ENCODE measurements at regions not wholly inside any gene's neighbourhood (a gene's known extent, or its start where the extent isn't known, plus 50 kb on each side); places are given as distances from the start of the nearest gene placed in this dataset.
"Not testable (repeated sequence)": the region's sequence is repeated elsewhere in the genome, so short reads cannot be mapped to it uniquely, and the experiment has no call there.

DNA sequence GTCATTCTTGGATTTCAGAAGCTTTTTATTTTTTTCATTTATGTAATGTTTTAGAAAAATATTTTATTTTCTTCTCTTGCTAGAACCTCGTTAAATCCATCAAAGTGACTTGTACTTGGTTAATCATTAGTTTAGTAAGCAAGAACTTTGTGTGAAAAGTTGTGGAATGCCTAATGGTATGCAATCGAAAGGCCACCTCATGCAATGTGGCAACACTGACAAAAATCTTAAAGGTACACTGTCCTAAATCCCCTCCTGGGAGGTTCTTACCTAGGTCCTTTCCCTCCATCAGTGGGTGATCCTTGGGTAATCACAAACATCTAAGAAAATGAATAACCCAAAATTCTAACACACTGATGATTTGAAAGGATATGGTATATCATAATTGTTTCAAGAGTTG lies 304.2 kb downstream of the DNAH5 start:
- no peak for DNase-seq

DNA sequence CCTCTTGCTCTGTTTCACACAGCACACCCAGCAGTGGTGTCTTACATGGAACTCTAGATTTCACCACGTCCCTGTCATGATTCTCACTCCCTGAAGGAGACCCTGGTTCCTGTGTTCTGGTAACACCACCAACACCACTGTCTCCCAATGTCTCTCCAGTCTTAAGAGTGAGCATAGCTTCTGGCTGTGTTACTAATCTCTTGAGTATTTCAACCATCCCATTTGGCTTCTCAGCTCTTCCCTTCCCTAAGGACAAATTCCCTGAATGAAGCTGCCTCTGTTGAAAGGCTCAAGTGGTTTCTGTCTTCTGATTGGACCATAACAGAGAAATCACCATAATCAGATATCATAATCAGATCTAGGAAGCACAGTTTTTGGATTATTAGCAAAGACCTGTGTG lies 311.8 kb downstream of the DNAH5 start:
- DNase-seq = no peak

DNA sequence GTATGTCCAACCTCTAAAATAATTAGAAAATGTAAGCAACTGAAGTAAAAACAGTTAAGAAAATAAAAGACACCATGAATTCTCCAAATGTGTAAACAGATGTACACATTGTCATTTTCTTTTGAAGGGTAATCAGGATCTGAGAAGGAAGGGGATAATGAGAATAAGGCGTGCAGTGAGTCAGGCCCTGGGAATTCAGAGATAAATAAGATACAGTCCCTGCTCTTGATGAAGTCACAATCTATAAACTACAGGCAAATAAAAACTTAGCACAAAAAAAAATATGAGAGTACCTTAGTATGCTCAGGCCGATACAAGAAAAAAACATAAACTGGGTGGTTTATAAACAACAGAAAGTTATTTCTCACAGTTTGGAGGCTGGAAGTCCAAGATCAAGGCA lies 315.3 kb downstream of the DNAH5 start:
- no peak for DNase-seq

DNA sequence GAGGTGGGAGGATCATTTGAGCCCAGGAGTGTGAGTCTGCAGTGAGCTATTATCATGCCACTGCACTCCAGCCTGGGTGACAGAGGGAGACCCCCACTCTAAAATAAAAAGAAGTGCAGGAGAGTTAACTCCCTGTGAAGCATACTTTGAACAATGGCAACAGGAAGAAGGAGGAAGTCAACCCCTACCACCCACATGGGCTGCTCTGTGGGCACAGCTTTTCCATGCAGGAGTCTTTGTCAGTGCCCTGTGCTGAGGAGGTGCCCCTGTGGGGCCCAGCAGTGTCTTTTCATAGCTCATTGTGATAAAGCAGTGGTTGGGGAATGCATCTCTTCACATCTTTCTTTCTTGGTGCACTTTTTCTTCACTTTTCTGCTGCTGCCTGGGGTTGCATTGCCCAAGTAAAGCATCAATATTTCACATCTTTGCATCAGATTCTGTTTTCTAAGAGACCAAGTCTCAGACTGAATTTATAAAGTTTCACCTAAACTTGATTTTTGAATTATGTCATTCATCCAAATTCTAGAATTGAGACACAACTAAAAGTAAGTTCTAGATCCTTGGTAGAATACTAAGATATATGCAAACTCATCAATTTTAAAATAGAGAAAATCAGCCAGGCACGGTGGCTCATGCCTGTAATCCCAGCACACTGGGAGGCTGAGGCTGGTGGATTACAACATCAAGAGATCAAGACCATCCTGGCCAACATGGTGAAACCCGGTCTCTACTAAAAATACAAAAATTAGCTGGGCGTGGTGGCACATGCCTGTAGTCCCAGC lies 316.6 kb downstream of the DNAH5 start:
- no peak for DNase-seq

DNA sequence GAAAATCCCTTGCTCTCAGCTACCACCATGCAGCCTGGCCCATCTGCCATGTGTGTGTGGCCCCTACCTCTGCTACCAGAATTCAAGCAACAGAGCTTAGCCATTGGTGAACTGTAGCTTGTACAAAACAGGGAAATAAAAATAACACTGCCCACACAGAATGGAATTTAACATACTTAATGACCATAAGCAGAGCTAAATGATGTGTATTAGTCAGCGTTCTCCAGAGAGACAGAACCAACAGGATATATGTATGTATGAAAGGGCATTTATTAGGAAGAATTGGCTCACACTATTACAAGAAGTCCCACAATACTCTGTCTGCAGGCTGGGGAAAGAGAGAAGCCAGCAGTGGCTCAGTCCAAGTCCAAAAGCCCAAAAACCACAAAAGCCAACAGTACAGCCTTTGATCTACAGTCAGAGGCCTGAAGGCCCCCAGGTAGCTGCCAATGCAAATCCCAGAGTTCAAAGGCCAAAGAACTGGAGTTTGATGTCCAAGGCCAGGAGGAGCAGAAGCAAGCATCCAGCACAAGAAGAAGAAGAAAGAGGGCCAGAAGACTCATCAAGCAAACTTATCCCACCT lies 318.8 kb downstream of the DNAH5 start:
- no peak for DNase-seq

DNA sequence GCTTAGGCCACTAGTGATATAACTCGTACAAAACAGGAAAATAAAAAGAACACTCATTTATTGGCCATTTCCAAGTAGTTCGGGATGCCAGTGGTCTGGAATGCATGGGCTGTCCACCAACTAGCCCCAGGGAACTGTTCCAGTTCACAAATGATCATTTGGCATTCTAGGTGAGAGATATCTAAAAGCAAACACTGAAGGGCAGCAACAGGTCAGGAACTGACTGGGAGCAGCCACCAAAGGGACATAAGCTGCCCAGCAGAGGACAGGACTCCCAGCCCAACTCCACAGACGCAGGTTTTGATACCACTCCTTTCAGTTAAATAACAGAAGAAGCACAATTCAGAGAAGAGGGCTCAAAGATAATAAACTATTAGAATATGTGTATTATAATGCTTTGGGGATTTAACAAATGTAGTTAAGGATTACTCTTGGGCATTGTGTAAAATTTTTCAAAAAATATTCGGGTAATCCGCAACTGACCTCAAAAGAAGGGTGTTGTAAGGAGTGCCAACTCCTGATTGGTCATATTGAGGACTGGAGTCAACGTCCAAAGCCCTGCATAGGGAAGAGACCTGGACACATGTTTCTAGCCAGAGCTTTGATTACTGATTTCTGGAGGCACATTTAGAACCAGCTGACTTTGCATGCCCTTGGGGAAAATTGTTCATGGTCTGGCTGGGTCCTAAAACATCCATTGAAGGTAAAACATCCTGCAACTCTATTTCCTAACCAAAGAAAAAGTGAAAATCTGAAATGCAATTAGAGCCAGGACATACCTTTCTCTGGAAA lies 320.0 kb downstream of the DNAH5 start:
- no peak for DNase-seq

DNA sequence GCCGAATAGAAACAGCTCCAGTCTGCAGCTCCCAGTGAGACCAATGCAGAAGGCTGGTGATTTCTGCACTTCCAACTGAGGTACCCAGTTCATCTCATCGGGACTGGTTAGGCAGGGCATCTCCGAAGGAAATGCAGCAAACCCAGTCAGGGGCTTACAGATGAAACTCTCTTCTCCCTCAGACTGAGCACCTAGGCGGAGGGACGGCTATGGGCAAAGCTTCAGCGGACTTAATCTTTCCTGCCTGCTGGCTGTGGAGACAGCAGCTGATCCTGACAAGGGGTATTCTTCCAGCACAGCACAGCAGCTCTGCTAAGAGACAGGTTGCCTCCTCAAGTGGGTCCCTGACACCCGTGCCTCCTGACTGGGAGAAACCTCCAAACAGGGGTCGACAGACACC lies 330.9 kb downstream of the DNAH5 start:
- DNase-seq = no peak

DNA sequence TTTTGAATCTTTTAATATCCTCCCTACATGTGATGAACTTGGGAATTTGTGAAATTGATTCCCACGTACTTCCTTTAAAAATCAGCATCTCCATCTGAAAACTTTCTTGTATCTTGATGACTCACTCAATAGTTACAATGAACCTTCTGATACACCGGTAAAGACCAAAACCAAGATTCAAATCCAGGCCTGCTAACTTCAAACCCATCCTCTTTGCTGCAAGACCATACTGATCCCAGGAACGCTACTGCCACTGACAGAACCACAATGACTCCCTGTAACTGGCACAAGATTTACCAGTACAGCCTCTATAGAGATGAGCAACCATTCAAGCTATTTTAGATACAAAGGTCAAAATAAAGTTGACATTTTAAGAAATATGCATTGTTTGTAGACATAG lies 332.9 kb downstream of the DNAH5 start:
- DNase-seq = no peak

DNA sequence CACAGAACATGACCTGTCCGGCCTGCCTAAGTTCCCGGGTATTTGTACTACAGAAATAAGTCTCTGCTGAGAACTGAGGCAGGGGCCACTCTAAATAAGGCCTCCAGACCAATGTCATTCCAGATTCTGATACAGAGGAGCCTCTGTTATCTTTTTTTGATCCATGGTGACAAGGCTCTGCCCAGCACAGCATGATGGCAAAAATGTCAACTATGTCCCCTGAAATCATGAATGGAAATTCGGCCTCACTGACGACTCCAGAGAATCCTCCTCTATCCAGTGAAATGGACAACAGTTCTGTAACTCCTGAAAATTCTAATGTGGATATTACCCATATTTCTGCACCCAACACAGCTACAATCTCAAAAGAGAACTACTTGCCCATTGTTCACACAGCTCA lies 335.0 kb downstream of the DNAH5 start:
- no peak for DNase-seq

DNA sequence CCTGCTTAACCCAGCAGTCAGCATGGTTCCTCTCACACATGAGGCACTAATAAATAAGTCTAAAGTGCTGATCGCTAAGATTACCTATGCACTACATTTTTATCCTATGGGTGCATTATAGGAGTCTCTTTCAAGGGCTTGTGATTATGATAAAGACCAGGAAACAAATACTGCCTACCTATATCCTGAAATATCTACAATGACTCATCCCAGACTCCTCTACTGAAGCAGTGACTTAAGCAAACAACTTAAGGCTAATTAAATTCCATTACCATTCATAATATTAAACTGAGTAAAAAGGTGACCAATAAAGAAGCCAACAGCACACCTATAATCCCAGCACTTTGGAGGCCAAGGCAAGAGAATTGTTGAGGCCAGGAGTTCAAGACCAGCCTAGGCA lies 338.4 kb downstream of the DNAH5 start:
- no peak for DNase-seq

DNA sequence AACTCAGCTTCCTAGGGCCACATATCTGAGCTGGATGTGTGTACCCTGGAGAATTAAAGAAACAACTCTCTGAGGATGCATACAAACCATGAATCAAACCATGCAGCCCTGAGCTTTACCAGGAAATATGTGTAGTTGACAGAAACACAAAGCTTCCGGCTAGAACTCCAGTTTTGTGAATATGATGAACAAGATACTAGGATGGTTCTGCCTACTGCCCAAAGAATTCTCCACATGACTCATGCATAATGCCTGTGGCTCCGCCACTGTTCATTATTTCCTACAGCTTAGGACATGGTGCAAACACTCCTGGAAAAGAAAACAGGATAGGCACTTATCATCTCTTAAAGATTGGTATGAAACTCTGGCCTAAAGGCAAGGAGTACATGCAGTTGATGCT lies 343.4 kb downstream of the DNAH5 start:
- DNase-seq = no peak

DNA sequence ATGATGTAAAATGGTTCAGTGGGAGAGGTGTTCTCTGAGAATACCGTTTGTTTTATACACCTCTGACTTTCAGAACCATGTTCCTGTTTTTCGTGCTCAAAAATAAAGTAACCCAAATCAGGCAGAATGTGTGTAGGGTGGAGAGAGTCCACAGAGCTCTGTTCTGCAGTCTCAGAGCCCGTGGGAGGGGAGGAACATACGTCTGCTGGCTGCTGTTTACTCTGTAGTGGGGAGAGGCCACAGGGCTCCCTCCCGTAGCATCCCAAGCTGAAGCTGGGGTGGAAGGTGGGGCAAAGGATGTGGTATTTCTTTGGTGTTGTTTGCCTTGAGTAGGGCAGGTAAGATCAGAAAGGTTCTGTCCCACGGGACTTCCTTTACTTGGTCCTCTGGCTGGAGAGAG lies 348.5 kb downstream of the DNAH5 start:
- no peak for DNase-seq

DNA sequence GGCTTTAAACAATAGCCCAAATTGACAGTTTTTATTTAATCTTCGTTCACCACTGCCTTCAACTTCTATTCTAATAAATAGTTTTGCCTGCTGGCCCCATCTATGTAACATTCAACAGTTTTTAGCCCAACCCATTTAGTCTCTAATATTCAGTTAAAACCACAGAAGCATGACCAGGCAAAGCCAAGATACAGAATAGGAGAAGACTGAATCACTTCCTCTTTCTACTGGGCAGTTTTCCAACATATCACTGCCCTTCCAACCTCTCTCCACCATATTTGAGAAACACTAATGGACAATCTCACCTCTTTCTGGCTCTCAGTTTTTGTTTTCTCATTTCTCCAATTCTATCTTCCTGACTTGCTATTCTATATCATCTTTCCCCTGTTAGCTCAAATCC lies 352.9 kb downstream of the DNAH5 start:
- DNase-seq = no peak

DNA sequence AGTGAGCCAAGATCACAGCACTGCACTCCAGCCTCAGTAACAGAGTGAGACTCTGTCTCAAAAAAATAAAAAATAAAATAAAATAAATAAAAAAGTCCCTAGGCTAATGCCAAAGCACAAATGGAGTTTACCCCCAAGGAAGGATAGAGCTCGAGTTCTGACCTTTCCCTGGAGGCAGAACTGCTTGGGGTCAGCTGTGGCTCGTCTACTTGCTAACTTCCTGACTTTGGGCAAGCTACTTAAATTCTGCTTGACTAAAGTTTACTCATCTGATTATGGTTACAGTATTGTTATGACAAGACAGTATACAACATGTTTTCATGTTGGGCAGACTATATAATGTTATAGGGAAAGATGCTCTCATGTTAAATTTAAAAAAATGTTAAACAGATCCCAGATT lies 359.2 kb downstream of the DNAH5 start:
- no peak for DNase-seq

DNA sequence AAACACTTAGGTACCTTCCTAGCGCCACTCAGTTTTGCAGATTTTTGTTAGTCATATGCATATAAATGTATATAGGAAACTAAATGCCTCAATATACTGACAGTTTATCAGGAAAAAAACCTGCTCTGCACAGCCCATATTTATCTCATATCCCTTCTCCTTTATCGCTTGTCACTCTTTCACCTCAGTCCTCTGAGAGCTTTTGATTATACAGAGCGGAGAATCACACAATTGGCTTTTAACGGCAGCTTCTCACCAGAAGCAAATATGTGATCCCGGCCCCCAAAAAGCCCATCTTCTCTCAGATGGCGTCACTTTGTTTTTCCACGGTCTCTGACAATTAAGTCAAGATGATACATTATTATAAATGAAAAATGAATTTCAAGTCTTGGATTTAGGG lies 362.6 kb downstream of the DNAH5 start:
- DNase-seq = no peak

DNA sequence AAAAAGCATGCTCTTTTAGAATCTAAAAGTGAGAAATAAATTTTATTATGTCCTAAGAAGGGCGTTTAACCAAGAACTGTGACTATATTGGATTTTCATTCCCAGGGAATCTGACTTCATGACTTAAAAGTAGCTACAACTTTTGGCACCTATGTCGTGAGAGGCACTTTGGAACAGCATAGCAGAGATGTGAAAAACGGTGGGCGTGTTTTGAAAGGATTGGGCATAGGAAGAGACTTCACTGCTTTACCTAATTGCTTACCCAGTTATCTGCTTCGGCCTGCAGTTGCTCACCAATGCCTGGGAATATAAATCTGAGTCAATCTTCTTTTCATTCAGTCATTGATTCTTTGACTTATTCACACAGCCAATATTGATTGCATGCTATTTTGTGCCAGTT lies 363.4 kb downstream of the DNAH5 start:
- no peak for DNase-seq

DNA sequence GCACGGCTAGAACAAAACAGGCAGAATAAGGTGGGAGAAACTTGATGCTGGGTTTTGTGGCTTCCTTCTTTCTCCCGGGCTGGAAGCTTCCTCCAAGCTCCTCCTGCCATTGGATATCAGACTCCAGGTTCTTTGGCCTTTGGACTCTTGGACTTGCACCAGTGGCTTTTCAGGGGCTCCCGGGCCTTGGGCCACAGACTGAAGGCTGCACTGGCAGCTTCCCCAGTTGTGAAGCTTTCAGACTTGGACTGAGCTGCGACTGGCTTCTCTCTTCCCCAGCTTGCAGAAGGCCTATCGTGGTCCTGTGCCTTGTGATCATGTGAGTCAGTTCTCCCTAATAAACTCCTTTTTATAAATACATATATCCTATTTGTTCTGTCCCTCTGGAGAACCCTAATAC lies 364.4 kb downstream of the DNAH5 start:
- no peak for DNase-seq

DNA sequence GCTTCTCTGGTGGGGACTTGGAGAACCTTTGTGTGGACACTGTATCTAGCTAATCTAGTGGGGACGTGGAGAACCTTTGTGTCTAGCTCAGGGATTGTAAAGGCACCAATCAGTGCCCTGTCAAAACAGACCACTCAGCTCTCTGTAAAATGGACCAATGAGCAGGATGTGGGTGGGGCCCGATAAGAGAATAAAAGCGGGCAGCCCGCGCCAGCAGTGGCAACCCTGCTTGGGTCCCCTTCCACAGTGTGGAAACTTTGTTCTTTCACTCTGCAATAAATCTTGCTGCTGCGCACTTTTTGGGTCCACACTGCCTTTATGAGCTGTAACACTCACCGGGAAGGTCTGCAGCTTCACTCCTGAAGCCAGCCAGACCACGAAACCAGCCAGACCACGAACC lies 365.4 kb downstream of the DNAH5 start:
- not testable (repeated sequence) for DNase-seq

DNA sequence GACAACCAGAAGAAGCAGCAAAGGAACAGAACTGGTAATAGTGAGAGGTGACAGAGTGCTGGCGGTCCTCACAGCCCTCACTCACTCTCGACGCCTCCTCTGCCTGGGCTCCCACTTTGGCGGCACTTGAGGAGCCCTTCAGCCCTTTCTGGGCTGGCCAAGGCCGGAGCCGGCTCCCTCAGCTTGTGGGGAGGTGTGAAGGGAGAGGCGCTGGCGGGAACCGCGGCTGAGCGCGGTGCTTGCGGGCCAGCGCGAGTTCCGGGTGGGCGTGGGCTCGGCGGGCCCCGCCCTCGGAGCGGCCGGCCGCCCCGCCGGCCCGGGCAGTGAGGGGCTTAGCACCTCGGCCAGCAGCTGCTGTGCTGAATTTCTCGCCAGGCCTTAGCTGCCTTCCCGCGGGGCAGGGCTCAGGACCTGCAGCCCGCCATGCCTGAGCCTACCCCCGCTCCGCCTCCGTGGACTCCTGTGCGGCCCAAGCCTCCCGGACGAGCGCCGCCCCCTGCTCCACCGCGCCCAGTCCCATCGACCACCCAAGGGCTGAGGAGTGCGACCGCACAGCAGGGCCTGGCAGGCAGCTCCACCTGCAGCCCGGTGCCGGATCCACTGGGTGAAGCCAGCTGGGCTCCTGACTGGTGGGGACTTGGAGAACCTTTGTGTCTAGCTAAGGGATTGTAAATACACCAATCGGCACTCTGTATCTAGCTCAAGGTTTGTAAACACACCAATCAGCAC lies 366.0 kb downstream of the DNAH5 start:
- not testable (repeated sequence) for DNase-seq

DNA sequence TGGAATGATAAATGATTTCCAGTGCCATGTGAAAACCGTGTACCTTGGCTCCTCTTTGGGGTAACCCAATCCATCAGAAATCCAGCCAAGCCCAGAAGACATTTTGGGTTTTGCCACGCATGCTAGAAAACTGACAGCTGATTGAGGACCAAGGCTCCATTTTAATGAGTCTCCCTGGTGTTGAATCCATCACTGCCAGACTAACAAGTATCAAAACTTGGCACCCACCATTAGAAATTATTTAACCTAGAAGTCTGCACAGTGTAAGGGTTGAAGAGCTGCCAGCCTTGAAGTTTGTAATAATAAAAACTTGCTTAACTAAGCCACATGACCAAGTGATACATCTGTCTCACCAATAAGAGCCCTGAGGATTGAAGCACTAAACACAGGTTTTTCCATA lies 369.9 kb downstream of the DNAH5 start:
- DNase-seq = no peak

DNA sequence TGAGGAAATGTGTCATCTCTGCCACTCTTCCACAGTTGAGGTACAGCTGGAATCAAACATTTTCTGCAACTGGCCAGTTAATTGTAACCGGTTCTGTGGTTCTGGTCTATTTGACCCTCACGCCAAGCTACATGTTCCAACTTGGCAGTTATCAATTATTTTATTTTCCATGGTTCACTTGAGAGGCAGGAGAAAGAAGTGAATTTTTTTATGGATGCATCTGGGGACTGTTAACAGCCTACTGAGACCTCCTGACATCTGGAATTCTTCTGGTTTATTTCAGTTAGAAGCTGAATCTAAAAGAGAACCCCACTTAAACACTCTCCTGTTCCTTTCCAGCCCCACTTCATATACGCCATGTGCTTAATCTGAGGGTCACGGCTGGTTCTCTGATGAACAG lies 372.3 kb downstream of the DNAH5 start:
- DNase-seq = no peak

DNA sequence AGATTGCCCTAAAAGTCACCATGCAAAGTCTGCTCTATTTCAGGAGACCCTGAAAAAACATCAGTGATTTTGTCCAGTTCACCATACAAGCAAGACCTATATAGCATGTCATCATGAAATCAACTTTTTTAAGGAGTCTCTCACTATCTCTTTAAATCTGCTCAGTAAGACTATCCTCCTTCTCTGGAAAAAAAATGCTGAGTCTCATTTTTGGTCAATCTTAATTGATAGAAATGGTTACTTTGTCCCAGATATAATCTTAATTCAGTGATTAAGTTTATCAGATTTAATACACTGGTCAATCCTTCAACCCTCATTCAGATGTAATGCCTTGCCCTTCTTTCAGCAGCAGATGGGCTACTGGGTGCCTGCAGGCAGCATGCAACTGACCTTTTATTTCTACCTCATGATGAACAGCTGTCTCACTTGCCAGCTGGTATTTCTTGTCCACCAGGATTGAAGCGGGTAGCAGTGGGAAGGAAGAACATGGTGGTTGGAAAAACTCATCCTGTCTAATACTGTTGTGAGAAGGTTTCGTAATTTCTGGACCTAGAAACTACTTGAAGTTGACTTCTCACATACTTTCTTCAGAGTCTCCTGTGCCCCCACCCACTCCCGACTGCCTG lies 375.3 kb downstream of the DNAH5 start:
- no peak for DNase-seq

DNA sequence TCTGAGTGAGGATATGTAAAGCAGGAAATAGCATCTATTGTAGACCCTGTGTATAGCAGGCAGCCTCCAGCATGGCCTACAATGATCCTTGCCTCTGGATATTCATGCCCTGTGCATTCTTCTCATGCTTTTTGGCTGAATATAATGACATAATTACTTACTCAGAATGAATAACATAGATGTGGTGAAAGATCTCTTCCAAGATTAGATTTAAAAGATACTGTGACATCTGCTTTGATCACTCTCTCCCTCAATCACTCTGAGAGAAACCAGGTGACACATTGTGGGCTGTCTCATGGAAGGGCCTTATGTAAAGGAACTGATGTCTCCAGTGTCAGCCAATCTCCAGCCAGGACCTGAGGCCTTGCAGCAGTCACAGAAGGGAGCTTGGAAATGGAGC lies 376.7 kb downstream of the DNAH5 start:
- no peak for DNase-seq
